ENCODE measurements at regions not wholly inside any gene's neighbourhood (a gene's known extent, or its start where the extent isn't known, plus 50 kb on each side); places are given as distances from the start of the nearest gene placed in this dataset.
A peak's percentile ranks its signal among the peaks of the same experiment; 100 is the strongest.
"Not testable (repeated sequence)": the region's sequence is repeated elsewhere in the genome, so short reads cannot be mapped to it uniquely, and the experiment has no call there.

GRCh38 chr2:91839904-91840868 is 3031.0 kb upstream of the TEKT4 start:
- Histone ChIP-seq H3K4me1 (ENCODE audit: control insufficient read depth, insufficient read depth, low read length) (no peaks in the 10 kb centered on the region), H3K4me3 (ENCODE audit: low read depth, low read length) (peak overlapping the region; percentile 25), H3K9me3 (ENCODE audit: control insufficient read depth, insufficient read depth, low read depth, low read length) (no peaks in the 10 kb centered on the region), H3K36me3 (ENCODE audit: control insufficient read depth in 2 of 2, insufficient read depth in 1 of 2, low read length in 2 of 2) (no peaks in the 10 kb centered on the region), H3K27ac (ENCODE audit: extremely low read depth, low read depth, low read length) (no peak overlapping the region)
- ChIA-PET POLR2A (no interaction called here), CTCF (no interaction called here)
- TF ChIP-seq GLIS2 (tag by site-specific recombination; IDR thresholded peaks at IDR 0.05), result peak; percentile 16; the same call in 1 of the 2 replicates
- no peak for TF ChIP-seq ZBTB20 (tag by site-specific recombination; IDR thresholded peaks at IDR 0.05)
- peak; percentile 62 for TF ChIP-seq ZIC2 (tag by site-specific recombination; IDR thresholded peaks at IDR 0.05)
- peak; percentile 77 for TF ChIP-seq GLIS1 (tag by site-specific recombination; IDR thresholded peaks at IDR 0.05)

DNA sequence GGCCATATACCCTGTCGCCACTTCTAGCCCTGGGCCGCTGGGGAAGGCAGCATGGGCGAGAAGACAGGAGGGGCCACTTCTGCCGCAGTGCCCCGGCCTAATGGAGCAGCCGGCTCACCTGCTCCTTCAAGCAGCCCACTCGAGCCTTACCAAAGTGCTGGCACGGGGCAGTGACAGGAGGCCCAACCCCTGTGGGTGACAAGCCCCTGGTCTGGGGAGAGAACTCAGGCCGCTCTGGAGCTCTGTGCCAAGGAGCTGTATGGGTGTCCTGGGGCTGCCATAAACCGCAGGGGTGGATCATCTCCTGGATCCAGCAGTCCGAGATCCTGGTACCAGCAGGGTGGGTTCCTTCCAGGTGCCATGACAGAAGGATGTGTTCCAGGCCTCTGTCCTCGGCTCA is 3029.0 kb upstream of the TEKT4 start:
- H3K9me3 ChIP-seq (ENCODE audit: control insufficient read depth, insufficient read depth, low read depth, low read length); H3K4me3 ChIP-seq (ENCODE audit: low read depth, low read length); H3K27ac ChIP-seq (ENCODE audit: extremely low read depth, low read depth, low read length); H3K36me3 ChIP-seq (ENCODE audit: control insufficient read depth in 2 of 2, insufficient read depth in 1 of 2, low read length in 2 of 2); H3K4me1 ChIP-seq (ENCODE audit: control insufficient read depth, insufficient read depth, low read length); POLR2A ChIA-PET; CTCF ChIA-PET: not testable (repeated sequence)

DNA sequence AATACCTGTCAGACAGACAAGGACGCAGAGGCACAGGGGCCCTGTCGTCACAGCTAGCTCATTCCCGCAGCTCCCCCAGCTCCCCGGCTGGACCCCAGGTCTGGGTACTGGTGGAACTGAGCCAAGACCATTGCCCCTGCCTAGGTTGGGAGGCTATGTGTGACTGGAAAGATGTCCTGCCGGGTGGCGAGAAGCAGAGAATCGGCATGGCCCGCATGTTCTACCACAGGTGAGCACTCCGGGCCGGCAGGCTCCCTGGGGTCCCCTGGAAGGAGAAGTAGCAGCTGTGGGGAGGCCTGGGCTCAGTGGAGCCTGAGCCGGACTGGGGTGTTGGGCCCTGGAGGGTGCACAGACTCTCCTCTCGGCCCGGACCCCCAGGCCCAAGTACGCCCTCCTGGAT is 3028.3 kb upstream of the TEKT4 start:
- H3K4me1 ChIP-seq (ENCODE audit: control insufficient read depth, insufficient read depth, low read length); H3K4me3 ChIP-seq (ENCODE audit: low read depth, low read length); CTCF ChIA-PET; POLR2A ChIA-PET; H3K9me3 ChIP-seq (ENCODE audit: control insufficient read depth, insufficient read depth, low read depth, low read length); H3K36me3 ChIP-seq (ENCODE audit: control insufficient read depth in 2 of 2, insufficient read depth in 1 of 2, low read length in 2 of 2); H3K27ac ChIP-seq (ENCODE audit: extremely low read depth, low read depth, low read length): not testable (repeated sequence)

DNA sequence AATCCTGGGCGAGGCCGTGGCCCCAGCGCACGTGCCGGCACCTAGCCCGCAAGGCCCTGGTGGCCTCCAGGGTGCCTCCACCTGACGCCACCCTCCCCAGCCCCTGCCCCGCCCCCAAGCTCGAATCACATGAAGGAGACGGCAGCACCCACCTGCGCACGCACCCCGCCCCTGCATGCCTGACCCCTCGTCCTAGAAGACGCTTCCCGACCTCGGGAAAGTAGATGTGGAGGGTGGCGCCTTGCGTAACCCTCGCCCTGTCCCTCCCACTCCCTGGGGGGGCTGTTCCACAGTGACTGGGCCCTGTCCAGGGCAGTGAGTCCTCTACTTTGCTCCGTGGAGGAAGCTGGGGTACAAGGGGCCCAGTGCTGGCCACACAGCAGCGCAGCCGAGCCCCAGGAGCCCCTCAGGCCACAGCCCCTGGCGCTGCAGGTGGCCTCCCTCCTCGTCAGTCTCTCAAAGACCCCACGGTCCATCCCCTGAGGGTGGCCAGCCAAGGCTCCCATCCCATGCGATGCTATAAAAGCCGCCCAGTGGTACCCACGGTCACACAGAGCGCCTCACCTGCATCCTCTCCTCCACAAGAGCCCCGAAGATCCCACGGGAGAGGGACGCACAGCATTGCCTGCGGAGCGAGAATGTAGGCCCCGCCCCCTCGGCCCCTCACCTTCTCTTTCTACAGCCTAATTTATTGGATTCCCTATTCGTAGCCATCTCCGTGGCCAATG is 3027.3 kb upstream of the TEKT4 start:
- CTCF ChIA-PET; H3K36me3 ChIP-seq (ENCODE audit: control insufficient read depth in 2 of 2, insufficient read depth in 1 of 2, low read length in 2 of 2); H3K9me3 ChIP-seq (ENCODE audit: control insufficient read depth, insufficient read depth, low read depth, low read length); H3K4me1 ChIP-seq (ENCODE audit: control insufficient read depth, insufficient read depth, low read length); H3K4me3 ChIP-seq (ENCODE audit: low read depth, low read length); POLR2A ChIA-PET; H3K27ac ChIP-seq (ENCODE audit: extremely low read depth, low read depth, low read length): not testable (repeated sequence)

- H3K4me3 ChIP-seq (ENCODE audit: low read depth, low read length); H3K36me3 ChIP-seq (ENCODE audit: control insufficient read depth in 2 of 2, insufficient read depth in 1 of 2, low read length in 2 of 2); H3K9me3 ChIP-seq (ENCODE audit: control insufficient read depth, insufficient read depth, low read depth, low read length); H3K27ac ChIP-seq (ENCODE audit: extremely low read depth, low read depth, low read length); CTCF ChIA-PET; POLR2A ChIA-PET; H3K4me1 ChIP-seq (ENCODE audit: control insufficient read depth, insufficient read depth, low read length): not testable (repeated sequence)
These were observed 3026.8 kb upstream of the TEKT4 start for GRCh38 chr2:91844451-91844825.

- H3K9me3 ChIP-seq (ENCODE audit: control insufficient read depth, insufficient read depth, low read depth, low read length); POLR2A ChIA-PET; H3K36me3 ChIP-seq (ENCODE audit: control insufficient read depth in 2 of 2, insufficient read depth in 1 of 2, low read length in 2 of 2); H3K4me1 ChIP-seq (ENCODE audit: control insufficient read depth, insufficient read depth, low read length); H3K27ac ChIP-seq (ENCODE audit: extremely low read depth, low read depth, low read length); CTCF ChIA-PET; H3K4me3 ChIP-seq (ENCODE audit: low read depth, low read length): not testable (repeated sequence)
These were observed 3024.8 kb upstream of the TEKT4 start for GRCh38 chr2:91846388-91846787.

DNA sequence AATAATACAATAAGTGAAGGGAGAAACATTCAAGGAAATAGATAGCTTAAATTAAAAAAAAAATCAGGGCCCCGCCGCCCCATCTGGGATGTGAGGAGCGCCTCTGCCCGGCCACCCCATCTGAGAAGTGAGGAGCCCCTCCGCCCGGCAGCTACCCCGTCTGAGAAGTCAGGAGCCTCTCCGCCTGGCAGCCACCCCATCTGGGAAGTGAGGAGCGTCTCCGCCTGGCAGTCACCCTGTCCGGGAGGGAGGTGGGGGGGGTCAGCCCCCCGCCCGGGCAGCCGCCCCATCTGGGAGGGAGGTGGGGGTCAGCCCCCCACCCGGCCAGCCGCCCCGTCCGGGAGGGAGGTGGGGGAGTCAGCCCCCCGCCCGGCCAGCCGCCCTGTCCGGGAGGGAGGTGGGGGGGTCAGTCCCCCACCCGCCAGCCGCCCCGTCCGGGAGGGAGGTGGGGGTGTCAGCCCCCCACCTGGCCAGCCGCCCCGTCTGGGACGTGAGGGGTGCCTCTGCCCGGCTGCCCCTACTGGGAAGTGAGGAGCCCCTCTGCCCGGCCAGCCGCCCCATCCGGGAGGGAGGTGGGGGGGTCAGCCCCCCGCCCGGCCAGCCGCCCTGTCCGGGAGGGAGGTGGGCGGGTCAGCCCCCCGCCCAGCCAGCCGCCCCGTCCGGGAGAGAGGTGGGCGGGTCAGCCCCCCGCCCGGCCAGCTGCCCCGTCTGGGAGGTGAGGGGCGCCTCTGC is 3019.4 kb upstream of the TEKT4 start:
- POLR2A ChIA-PET; H3K27ac ChIP-seq (ENCODE audit: extremely low read depth, low read depth, low read length); H3K36me3 ChIP-seq (ENCODE audit: control insufficient read depth in 2 of 2, insufficient read depth in 1 of 2, low read length in 2 of 2); CTCF ChIA-PET; H3K4me1 ChIP-seq (ENCODE audit: control insufficient read depth, insufficient read depth, low read length); H3K9me3 ChIP-seq (ENCODE audit: control insufficient read depth, insufficient read depth, low read depth, low read length); H3K4me3 ChIP-seq (ENCODE audit: low read depth, low read length): not testable (repeated sequence)

- CTCF ChIA-PET; H3K4me1 ChIP-seq (ENCODE audit: control insufficient read depth, insufficient read depth, low read length); H3K4me3 ChIP-seq (ENCODE audit: low read depth, low read length); H3K9me3 ChIP-seq (ENCODE audit: control insufficient read depth, insufficient read depth, low read depth, low read length); POLR2A ChIA-PET; H3K27ac ChIP-seq (ENCODE audit: extremely low read depth, low read depth, low read length); H3K36me3 ChIP-seq (ENCODE audit: control insufficient read depth in 2 of 2, insufficient read depth in 1 of 2, low read length in 2 of 2): not testable (repeated sequence)
These were observed 3014.3 kb upstream of the TEKT4 start for GRCh38 chr2:91856971-91857370.

DNA sequence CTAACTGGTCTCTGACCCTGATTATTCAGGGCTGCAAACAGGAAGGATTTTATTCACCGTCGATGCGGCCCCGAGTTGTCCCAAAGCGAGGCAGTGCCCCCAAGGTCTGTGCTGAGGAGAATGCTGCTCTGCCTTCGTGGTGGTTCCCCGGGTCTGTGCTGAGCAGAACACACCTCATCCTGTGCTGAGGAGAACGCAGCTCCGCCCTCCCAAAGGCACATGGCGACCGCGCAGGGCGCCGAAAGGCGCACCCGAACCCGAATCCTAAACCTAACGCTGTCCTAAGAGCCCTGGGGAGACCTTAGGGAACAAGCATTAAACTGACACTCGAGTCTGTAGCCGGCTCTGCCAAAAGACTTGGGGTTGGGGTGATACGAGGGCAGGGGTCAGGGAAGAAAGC is 3013.5 kb upstream of the TEKT4 start:
- H3K9me3 ChIP-seq (ENCODE audit: control insufficient read depth, insufficient read depth, low read depth, low read length); H3K36me3 ChIP-seq (ENCODE audit: control insufficient read depth in 2 of 2, insufficient read depth in 1 of 2, low read length in 2 of 2); H3K4me3 ChIP-seq (ENCODE audit: low read depth, low read length); CTCF ChIA-PET; H3K27ac ChIP-seq (ENCODE audit: extremely low read depth, low read depth, low read length); H3K4me1 ChIP-seq (ENCODE audit: control insufficient read depth, insufficient read depth, low read length); POLR2A ChIA-PET: not testable (repeated sequence)

- H3K4me1 ChIP-seq (ENCODE audit: control insufficient read depth, insufficient read depth, low read length); POLR2A ChIA-PET; H3K9me3 ChIP-seq (ENCODE audit: control insufficient read depth, insufficient read depth, low read depth, low read length); H3K4me3 ChIP-seq (ENCODE audit: low read depth, low read length); H3K27ac ChIP-seq (ENCODE audit: extremely low read depth, low read depth, low read length); CTCF ChIA-PET; H3K36me3 ChIP-seq (ENCODE audit: control insufficient read depth in 2 of 2, insufficient read depth in 1 of 2, low read length in 2 of 2): not testable (repeated sequence)
These were observed 2999.5 kb upstream of the TEKT4 start for GRCh38 chr2:91871716-91872115.
